HG02678 (cell line): ENCODE measurements at regions not wholly inside any gene's neighbourhood (a gene's known extent, or its start where the extent isn't known, plus 50 kb on each side); places are given as distances from the start of the nearest gene placed in this dataset.
"Not testable (repeated sequence)": the region's sequence is repeated elsewhere in the genome, so short reads cannot be mapped to it uniquely, and the experiment has no call there.

Experiments used
- ATAC-seq: cut with Tn5 transposase; IDR thresholded peaks from one replicate; pipeline ENCODE4 v1.9.1; 2021; ENCODE audit warnings: mild to moderate bottlenecking, moderate library complexity; ENCODE audit not compliant: unreplicated experiment

- ATAC-seq: no peak
Observed at GRCh38 chr2:64869126-64869525, 120.1 kb upstream of the SLC1A4 start.

GRCh38 chr2:64873472-64873924 is 115.7 kb upstream of the SLC1A4 start:
- peak; percentile 87 for ATAC-seq

GRCh38 chr2:64874593-64874992 is 114.6 kb upstream of the SLC1A4 start:
- ATAC-seq: no peak

- no peak for ATAC-seq
Observed at GRCh38 chr2:64875368-64875767, 113.8 kb upstream of the SLC1A4 start.

GRCh38 chr2:64876137-64876647 is 113.0 kb upstream of the SLC1A4 start:
- ATAC-seq: no peak

- no peak for ATAC-seq
Observed at GRCh38 chr2:64879745-64880144, 109.5 kb upstream of the SLC1A4 start.

- ATAC-seq: no peak
Observed at GRCh38 chr2:64880193-64880951, 108.8 kb upstream of the SLC1A4 start.

- ATAC-seq: no peak
Observed at GRCh38 chr2:64881037-64881492, 108.1 kb upstream of the SLC1A4 start.

- ATAC-seq: no peak
Observed at GRCh38 chr2:64887565-64887964, 101.6 kb upstream of the SLC1A4 start.

GRCh38 chr2:64888591-64889309 is 100.4 kb upstream of the SLC1A4 start:
- ATAC-seq: no peak

GRCh38 chr2:64889803-64890202 is 99.4 kb upstream of the SLC1A4 start:
- ATAC-seq: no peak

GRCh38 chr2:64896572-64896971 is 92.6 kb upstream of the SLC1A4 start:
- not testable (repeated sequence) for ATAC-seq

GRCh38 chr2:64899081-64899865 is 89.9 kb upstream of the SLC1A4 start:
- ATAC-seq: no peak

- ATAC-seq: not testable (repeated sequence)
Observed at GRCh38 chr2:64899876-64900275, 89.3 kb upstream of the SLC1A4 start.

GRCh38 chr2:64904413-64905329 is 84.5 kb upstream of the SLC1A4 start:
- peak; percentile 62 for ATAC-seq

- peak; percentile 30 for ATAC-seq
Observed at GRCh38 chr2:64905338-64906024, 83.7 kb upstream of the SLC1A4 start.

- ATAC-seq: no peak
Observed at GRCh38 chr2:64906853-64907536, 82.2 kb upstream of the SLC1A4 start.

- ATAC-seq: no peak
Observed at GRCh38 chr2:64908406-64908805, 80.8 kb upstream of the SLC1A4 start.

GRCh38 chr2:64910523-64910922 is 78.7 kb upstream of the SLC1A4 start:
- no peak for ATAC-seq
